ENCODE measurements at regions not wholly inside any gene's neighbourhood (a gene's known extent, or its start where the extent isn't known, plus 50 kb on each side); places are given as distances from the start of the nearest gene placed in this dataset.

GRCh38 chr1:5340560-5341130 lies 651.6 kb downstream of the NPHP4 start:
- no peak for DNase-seq (ENCODE audit: low read depth)

- no peak for DNase-seq (ENCODE audit: low read depth)
Measured at GRCh38 chr1:5338466-5338865, 653.8 kb downstream of the NPHP4 start.

DNA sequence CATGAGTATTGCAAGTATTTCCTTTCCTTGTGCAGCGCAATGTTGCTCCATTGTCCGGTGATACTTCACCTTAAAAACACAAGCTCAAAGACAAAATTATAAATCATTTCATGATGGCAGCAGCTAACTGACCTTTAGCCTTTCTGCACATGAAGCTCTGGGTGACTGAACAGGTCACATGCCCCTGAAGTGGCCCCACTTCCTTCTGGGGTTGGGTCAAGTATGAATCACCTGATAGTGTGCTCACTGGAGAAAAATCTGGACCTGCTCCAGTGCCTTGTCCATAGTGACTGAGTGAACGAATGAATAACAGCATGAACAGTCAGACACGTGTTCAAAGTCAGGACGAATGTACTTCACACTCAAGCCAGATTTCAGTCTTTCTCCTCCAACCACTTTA lies 658.9 kb downstream of the NPHP4 start:
- DNase-seq (ENCODE audit: low read depth) = no peak

GRCh38 chr1:5331101-5331500 lies 661.1 kb downstream of the NPHP4 start:
- no peak for DNase-seq (ENCODE audit: low read depth)

- no peak for DNase-seq (ENCODE audit: low read depth)
Measured at GRCh38 chr1:5329068-5329739, 663.0 kb downstream of the NPHP4 start.

- DNase-seq (ENCODE audit: low read depth) = no peak
Measured at GRCh38 chr1:5324883-5325282, 667.3 kb downstream of the NPHP4 start.

GRCh38 chr1:5318143-5318816 lies 663.9 kb downstream of the AJAP1 start:
- no peak for DNase-seq (ENCODE audit: low read depth)

- no peak for DNase-seq (ENCODE audit: low read depth)
Measured at GRCh38 chr1:5317391-5317790, 663.0 kb downstream of the AJAP1 start.

DNA sequence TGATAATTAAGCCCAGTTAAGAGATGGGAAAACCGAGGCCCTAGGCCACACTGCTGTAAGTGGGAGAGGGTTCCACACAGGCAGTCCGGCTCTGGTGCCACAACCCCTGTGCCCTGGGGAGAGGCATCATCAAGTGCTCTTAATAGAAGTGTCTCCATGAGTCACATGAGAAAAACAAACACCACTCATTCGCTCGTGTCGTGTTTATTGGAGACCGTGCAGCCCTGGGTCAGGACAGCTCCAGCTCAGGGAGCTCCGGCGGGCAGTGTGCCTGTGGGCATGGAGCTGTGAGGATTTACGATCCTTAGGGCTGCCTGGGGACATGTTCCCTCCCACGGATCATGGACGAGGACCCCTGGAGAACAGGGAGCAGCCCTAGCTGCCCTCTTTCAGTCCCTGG lies 658.5 kb downstream of the AJAP1 start:
- no peak for DNase-seq (ENCODE audit: low read depth)

GRCh38 chr1:5312293-5312674 lies 657.9 kb downstream of the AJAP1 start:
- no peak for DNase-seq (ENCODE audit: low read depth)

- no peak for DNase-seq (ENCODE audit: low read depth)
Measured at GRCh38 chr1:5311634-5312292, 657.4 kb downstream of the AJAP1 start.

GRCh38 chr1:5311147-5311546 lies 656.7 kb downstream of the AJAP1 start:
- DNase-seq (ENCODE audit: low read depth) = no peak

- no peak for DNase-seq (ENCODE audit: low read depth)
Measured at GRCh38 chr1:5308249-5308648, 653.8 kb downstream of the AJAP1 start.

DNA sequence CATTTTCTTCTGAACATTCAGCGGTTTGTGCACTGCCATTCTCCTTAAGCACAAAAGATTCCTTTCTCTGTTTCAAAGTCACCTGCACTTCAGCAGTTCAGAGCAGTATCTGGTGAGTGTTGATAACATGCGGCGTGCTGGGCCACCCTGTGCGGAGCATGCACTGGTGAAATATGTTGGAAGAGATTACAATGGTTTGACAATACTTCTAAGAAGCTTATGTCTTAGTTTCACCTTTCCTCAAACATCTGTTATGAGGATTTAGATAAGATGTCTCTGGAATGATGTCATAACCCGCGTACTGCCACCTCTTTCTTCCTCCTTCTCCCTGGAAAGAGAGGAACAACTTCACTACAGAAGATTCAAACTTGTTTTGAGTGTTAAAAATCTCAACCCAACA lies 650.3 kb downstream of the AJAP1 start:
- DNase-seq (ENCODE audit: low read depth) = no peak

- DNase-seq (ENCODE audit: low read depth) = no peak
Measured at GRCh38 chr1:5298376-5298775, 644.0 kb downstream of the AJAP1 start.

DNA sequence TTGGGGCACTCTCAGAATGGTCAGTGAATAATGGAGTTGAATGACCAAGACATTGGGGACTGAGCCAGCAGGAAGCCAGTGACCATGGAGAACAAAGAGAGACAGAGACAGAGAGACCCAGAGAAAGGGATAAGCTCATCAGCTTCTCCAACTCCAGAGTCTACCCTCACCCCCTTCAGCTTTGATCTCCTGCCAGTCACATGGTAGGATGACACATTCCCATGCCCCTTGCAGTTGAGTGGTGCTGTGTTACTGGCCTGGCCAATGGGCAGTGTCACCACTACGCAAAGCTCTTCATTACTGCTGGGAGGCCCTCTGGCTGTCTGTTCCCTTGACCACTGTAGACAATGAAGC lies 643.5 kb downstream of the AJAP1 start:
- no peak for DNase-seq (ENCODE audit: low read depth)

DNA sequence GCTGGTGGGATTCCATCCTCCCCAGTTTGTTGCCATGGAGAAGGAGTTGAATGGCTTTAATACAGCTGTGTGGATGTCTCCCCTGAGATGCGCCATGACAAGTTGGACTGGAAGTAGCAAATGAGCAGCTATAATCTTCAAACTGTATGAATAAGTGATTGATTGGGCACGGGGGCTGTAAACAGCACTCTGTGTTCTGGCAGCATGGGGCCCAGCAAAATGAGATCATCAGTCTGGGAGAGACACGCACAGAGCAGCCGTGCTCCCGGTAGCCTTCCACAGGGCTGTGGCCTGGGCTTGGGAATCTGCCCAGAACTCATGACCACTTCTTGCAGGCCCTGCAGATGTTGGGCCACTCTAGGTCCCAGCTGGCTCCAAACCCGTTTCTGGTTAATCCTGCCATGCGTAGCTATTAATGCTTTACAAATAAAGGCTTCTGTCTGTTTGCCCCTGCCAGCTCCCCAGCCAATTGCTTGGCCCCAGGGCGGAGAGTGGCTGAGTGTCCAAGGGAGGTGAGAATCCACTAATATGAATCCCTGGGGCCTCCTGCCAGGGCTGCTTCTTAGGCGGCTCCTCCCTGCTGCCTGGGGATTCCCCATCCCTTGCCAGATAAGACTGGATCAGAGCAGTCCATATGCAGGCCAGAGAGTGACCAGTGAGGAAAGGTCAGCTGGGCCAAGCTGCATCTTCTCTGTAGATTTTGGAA lies 642.9 kb downstream of the AJAP1 start:
- no peak for DNase-seq (ENCODE audit: low read depth)

DNA sequence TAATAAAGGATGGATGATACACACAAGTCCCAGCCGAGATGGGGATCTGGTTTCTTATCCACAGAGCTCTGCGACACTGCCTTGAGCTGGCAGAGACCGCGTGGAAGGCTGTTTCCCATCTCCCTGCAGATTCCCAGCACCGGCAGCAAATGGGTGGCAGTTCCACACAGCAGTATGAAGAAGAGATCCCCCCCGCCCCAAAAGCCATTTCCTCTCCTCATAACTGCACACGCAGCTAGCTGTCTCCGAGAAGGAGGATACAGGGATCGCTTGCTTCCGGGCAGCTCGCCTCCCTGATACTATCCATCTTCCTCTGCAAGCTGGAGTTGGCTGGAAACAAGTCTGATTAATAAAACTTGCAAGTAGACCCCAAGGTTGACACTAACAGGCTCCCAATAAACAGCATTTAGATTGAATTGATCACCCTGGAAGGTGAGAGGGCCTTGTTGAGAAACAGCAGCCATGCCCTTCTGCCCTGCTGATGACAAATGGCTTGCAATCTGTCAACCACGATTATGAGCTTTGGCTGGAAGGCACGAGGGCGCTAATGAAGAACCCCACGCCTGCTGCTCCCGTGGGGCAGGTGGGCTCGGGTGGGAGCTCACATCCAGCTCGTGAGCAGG lies 642.3 kb downstream of the AJAP1 start:
- DNase-seq (ENCODE audit: low read depth) = no peak

DNA sequence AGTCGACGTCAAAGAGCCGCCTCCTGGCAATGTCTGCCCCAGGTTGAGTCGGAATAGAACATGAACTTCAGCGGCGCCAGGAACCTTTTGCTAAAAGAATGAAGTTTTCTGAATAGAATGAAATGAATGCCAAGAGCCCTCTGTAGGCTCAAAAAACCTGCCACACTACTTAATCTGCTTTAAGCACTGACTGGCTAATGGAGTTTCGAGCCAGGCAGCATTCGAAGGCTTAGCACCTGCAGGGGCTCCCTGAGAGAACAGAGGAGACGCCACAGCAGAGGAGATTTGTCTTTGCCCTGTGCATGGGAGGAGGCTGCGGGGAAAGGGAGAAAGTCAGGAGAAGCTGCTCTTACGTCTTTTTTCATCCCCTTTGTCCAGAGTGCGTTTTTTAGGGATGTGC lies 641.7 kb downstream of the AJAP1 start:
- DNase-seq (ENCODE audit: low read depth) = no peak

GRCh38 chr1:5291889-5292288 lies 637.5 kb downstream of the AJAP1 start:
- DNase-seq (ENCODE audit: low read depth) = no peak

DNA sequence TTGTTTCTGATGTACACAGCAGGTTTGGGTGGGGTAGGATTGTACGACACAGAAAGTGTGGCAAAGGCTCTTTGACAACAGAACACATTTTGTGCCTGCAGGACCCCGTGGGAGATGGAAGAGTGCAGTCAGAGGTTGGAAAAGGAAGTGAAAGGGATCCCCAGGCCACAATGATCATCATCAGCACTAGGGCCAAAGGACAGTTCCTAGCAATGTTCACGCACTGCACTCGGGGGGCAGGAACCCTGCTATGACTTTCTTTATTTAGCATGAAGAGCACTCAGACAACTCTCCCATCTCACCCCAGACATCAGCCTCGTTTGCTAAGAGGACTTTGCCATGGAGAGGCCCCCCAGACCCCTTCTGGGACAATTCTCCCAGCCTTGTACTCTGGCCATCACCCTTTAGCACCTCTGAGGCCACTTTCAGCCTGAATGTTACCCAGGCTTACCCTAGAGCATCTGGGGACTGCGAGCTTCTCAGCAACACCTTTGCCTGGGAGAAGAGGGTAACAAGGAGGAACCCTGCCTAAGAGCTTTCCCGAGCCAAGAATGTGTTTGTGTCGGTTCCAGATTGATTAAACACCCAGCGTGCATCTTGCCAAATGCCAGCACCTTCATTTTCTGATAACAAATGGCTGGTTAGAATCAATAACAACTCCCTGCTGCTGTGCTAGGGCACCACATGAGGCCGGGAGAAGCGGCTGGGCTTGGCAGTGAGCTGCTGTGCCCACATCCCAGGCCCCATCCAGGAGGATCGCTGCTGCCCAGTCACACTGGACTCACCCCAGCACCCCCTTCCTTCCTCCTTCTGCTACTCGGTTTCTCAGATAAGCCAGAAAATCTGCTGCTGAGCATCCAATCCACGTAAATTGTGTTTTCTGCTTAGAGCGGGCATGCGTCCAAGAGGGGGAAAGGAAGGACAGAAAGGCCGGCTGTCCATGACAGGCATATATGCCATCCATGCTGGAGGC lies 633.1 kb downstream of the AJAP1 start:
- DNase-seq (ENCODE audit: low read depth) = no peak

All from renal cortical epithelial cell (primary cell).